ENCODE measurements at regions not wholly inside any gene's neighbourhood (a gene's known extent, or its start where the extent isn't known, plus 50 kb on each side); places are given as distances from the start of the nearest gene placed in this dataset.

- TF ChIP-seq PRDM15 (CRISPR knock-in tag; IDR thresholded peaks at IDR 0.05) (no peak), MTA3 (IDR thresholded peaks at IDR 0.05; ENCODE audit: borderline replicate concordance, low read length) (no peak), SREBF1 (IDR thresholded peaks at IDR 0.05; ENCODE audit: low read length) (no peak), MYC (IDR thresholded peaks at IDR 0.05; ENCODE audit: insufficient read depth, insufficient read length, insufficient replicate concordance, low read length, severe bottlenecking) (no peak)
Observed at GRCh38 chr7:41592236-41592635, 110.7 kb downstream of the INHBA start (continued).

- Histone ChIP-seq H3K4me2 (ENCODE audit: control insufficient read depth, insufficient read depth) (no peak overlapping the region), H3K27ac (ENCODE audit: control insufficient read depth, insufficient read depth) (no peak overlapping the region), H3K4me3 (no peak overlapping the region), H4K20me1 (ENCODE audit: control insufficient read depth, insufficient read depth) (no peaks in the 10 kb centered on the region), H3K9ac (ENCODE audit: control insufficient read depth, insufficient read depth, low read length) (no peak overlapping the region), H3K27me3 (replicated peaks in 1 of 2; ENCODE audit: control insufficient read depth in 2 of 2, insufficient read depth in 2 of 2, low read length in 1 of 2) (no peaks in the 10 kb centered on the region), H3K9me3 (replicated peaks; ENCODE audit: control insufficient read depth, insufficient read depth, low read length) (no peaks in the 10 kb centered on the region), H3K4me1 (ENCODE audit: control insufficient read depth, insufficient read depth, low read length) (no peaks in the 10 kb centered on the region), H2AFZ (ENCODE audit: control insufficient read depth, low read depth, low read length) (no peak overlapping the region), H3K79me2 (ENCODE audit: control insufficient read depth, insufficient read depth, low read length) (no peaks in the 10 kb centered on the region), H3K36me3 (ENCODE audit: control insufficient read depth in 2 of 2, insufficient read depth in 2 of 2, low read length in 1 of 2) (no peaks in the 10 kb centered on the region)
- no TSS peak for BruUV-seq (replicated peaks)
- TF ChIP-seq CREM (IDR thresholded peaks at IDR 0.05; ENCODE audit: low read depth): no peak
- no peak for TF ChIP-seq TCF3 (IDR thresholded peaks at IDR 0.05; ENCODE audit: borderline replicate concordance, insufficient read depth, low read depth, low read length)
- TF ChIP-seq CHD4 (IDR thresholded peaks at IDR 0.05): no peak
- no peak for TF ChIP-seq BMI1 (IDR thresholded peaks at IDR 0.05; ENCODE audit: borderline replicate concordance)
- no peak for TF ChIP-seq SIN3A (IDR thresholded peaks at IDR 0.05; ENCODE audit: low read depth, low read length)
- no peak for TF ChIP-seq ZNF384 (IDR thresholded peaks at IDR 0.05; ENCODE audit: borderline replicate concordance, low read depth, low read length)
- TF ChIP-seq PAX5 (IDR thresholded peaks at IDR 0.05; ENCODE audit: borderline replicate concordance, low read depth, low read length): no peak
- TF ChIP-seq, protein P1, sequence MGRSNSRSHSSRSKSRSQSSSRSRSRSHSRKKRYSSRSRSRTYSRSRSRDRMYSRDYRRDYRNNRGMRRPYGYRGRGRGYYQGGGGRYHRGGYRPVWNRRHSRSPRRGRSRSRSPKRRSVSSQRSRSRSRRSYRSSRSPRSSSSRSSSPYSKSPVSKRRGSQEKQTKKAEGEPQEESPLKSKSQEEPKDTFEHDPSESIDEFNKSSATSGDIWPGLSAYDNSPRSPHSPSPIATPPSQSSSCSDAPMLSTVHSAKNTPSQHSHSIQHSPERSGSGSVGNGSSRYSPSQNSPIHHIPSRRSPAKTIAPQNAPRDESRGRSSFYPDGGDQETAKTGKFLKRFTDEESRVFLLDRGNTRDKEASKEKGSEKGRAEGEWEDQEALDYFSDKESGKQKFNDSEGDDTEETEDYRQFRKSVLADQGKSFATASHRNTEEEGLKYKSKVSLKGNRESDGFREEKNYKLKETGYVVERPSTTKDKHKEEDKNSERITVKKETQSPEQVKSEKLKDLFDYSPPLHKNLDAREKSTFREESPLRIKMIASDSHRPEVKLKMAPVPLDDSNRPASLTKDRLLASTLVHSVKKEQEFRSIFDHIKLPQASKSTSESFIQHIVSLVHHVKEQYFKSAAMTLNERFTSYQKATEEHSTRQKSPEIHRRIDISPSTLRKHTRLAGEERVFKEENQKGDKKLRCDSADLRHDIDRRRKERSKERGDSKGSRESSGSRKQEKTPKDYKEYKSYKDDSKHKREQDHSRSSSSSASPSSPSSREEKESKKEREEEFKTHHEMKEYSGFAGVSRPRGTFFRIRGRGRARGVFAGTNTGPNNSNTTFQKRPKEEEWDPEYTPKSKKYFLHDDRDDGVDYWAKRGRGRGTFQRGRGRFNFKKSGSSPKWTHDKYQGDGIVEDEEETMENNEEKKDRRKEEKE (IDR thresholded peaks at IDR 0.05): no peak
- TF ChIP-seq BRCA1 (IDR thresholded peaks at IDR 0.05; ENCODE audit: low read depth, low read length): no peak
- no peak for TF ChIP-seq POU2F2 (IDR thresholded peaks at IDR 0.05; ENCODE audit: borderline replicate concordance, low read depth, low read length)
- TF ChIP-seq SUPT20H (IDR thresholded peaks at IDR 0.05; ENCODE audit: borderline replicate concordance, control insufficient read depth, low read depth, low read length): no peak
- TF ChIP-seq CBX5 (IDR thresholded peaks at IDR 0.05; ENCODE audit: low read depth): no peak
- no peak for TF ChIP-seq RCOR1 (conservative IDR thresholded peaks at IDR 0.05; ENCODE audit: low read depth, low read length)
- no peak for TF ChIP-seq ATF7 (IDR thresholded peaks at IDR 0.05; ENCODE audit: low read depth)
- ChIA-PET POLR2A (no interaction called here), RAD21 (ENCODE audit: unreplicated experiment) (no interaction called here), SMC1A (ENCODE audit: uncharacterized antibody, unreplicated experiment) (no interaction called here), CTCF (no interaction called here)
- intact Hi-C loops (cut with micrococcal nuclease; ENCODE audit: unreplicated experiment) (no loop called here), in situ Hi-C loops (cut with MboI) (no loop called here)
- no peak for DNase-seq (ENCODE audit: low read depth, low spot score)
- FAIRE-seq: no peak
- WGBS (ENCODE audit: insufficient coverage, insufficient replicate concordance, low lambda C conversion rate, missing lambda C conversion rate): 43% methylated on average over 1 of the region's 1 CpG
- no peak for ATAC-seq
Observed at GRCh38 chr7:41590986-41591385, 111.9 kb downstream of the INHBA start.

All from GM12878 (cell line).